ENCODE measurements at regions not wholly inside any gene's neighbourhood (a gene's known extent, or its start where the extent isn't known, plus 50 kb on each side); places are given as distances from the start of the nearest gene placed in this dataset.

DNA sequence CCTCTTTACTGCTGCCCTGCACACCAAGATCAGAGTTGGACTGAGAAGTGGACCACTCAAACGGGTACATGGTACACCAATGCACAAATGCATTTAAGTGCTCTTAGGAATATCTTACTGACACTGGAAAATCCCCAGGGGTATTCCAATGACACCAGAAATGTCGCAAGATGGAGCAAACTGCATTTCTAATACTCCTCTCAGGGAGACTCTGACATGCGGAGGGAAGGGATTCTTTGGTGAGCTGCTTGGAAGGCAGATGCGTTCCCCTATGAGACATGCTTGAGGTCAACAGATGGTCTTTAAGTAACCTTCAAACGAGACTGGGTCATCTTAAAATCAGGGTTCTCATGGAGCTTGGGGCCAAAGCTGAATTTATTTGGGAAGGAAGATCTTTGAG is 521.8 kb upstream of the TCF4 start:
- TF ChIP-seq NONO (IDR thresholded peaks at IDR 0.05; ENCODE audit: low read depth in 2 of 2, low read length in 1 of 2) = no peak
- TF ChIP-seq, protein P1, sequence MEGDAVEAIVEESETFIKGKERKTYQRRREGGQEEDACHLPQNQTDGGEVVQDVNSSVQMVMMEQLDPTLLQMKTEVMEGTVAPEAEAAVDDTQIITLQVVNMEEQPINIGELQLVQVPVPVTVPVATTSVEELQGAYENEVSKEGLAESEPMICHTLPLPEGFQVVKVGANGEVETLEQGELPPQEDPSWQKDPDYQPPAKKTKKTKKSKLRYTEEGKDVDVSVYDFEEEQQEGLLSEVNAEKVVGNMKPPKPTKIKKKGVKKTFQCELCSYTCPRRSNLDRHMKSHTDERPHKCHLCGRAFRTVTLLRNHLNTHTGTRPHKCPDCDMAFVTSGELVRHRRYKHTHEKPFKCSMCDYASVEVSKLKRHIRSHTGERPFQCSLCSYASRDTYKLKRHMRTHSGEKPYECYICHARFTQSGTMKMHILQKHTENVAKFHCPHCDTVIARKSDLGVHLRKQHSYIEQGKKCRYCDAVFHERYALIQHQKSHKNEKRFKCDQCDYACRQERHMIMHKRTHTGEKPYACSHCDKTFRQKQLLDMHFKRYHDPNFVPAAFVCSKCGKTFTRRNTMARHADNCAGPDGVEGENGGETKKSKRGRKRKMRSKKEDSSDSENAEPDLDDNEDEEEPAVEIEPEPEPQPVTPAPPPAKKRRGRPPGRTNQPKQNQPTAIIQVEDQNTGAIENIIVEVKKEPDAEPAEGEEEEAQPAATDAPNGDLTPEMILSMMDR (IDR thresholded peaks at IDR 0.05 in 2 of 3, conservative IDR thresholded peaks at IDR 0.05 in 1 of 3; ENCODE audit: insufficient read depth in 2 of 3, low read depth in 1 of 3, low read length in 3 of 3) = no peak
- TF ChIP-seq SMC3 (conservative IDR thresholded peaks at IDR 0.05; ENCODE audit: insufficient read depth, low read depth, low read length) = no peak
- TF ChIP-seq CC2D1A (IDR thresholded peaks at IDR 0.05) = no peak
- TF ChIP-seq, protein P2, sequence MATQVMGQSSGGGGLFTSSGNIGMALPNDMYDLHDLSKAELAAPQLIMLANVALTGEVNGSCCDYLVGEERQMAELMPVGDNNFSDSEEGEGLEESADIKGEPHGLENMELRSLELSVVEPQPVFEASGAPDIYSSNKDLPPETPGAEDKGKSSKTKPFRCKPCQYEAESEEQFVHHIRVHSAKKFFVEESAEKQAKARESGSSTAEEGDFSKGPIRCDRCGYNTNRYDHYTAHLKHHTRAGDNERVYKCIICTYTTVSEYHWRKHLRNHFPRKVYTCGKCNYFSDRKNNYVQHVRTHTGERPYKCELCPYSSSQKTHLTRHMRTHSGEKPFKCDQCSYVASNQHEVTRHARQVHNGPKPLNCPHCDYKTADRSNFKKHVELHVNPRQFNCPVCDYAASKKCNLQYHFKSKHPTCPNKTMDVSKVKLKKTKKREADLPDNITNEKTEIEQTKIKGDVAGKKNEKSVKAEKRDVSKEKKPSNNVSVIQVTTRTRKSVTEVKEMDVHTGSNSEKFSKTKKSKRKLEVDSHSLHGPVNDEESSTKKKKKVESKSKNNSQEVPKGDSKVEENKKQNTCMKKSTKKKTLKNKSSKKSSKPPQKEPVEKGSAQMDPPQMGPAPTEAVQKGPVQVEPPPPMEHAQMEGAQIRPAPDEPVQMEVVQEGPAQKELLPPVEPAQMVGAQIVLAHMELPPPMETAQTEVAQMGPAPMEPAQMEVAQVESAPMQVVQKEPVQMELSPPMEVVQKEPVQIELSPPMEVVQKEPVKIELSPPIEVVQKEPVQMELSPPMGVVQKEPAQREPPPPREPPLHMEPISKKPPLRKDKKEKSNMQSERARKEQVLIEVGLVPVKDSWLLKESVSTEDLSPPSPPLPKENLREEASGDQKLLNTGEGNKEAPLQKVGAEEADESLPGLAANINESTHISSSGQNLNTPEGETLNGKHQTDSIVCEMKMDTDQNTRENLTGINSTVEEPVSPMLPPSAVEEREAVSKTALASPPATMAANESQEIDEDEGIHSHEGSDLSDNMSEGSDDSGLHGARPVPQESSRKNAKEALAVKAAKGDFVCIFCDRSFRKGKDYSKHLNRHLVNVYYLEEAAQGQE (IDR thresholded peaks at IDR 0.05; ENCODE audit: borderline replicate concordance) = no peak
- TF ChIP-seq, protein P2 (CRISPR knock-in tag; IDR thresholded peaks at IDR 0.05; ENCODE audit: low read depth) = no peak
- no peak for TF ChIP-seq FOS (IDR thresholded peaks at IDR 0.05; ENCODE audit: extremely low read depth, insufficient read length)
